ENCODE measurements at regions not wholly inside any gene's neighbourhood (a gene's known extent, or its start where the extent isn't known, plus 50 kb on each side); places are given as distances from the start of the nearest gene placed in this dataset.

- no peaks in the 10 kb centered on the region for H3K27me3 Mint-ChIP-seq (ENCODE audit: insufficient read depth)
- Histone ChIP-seq H3K9me3 (ENCODE audit: control insufficient read depth, low read length) (no peaks in the 10 kb centered on the region), H3K27ac (ENCODE audit: low read depth, low read length) (no peak overlapping the region), H3K4me3 (ENCODE audit: low read length) (no peak overlapping the region), H3K27me3 (ENCODE audit: control insufficient read depth, insufficient read depth, low read length, poor library complexity, severe bottlenecking) (no peaks in the 10 kb centered on the region), H3K36me3 (ENCODE audit: control insufficient read depth, insufficient read depth, low read length) (no peaks in the 10 kb centered on the region), H3K4me1 (ENCODE audit: control insufficient read depth, insufficient read depth, low read length) (no peaks in the 10 kb centered on the region), H3K9ac (ENCODE audit: extremely low read depth, low read length, poor library complexity, severe bottlenecking) (no peak overlapping the region)
- no peak for DNase-seq
- 91 to 100% methylated on average over 2 of the region's 2 CpGs for WGBS, 2 experiments (ENCODE audit: insufficient coverage in 1 of 2, insufficient read length in 1 of 2)
- H3K36me3 Mint-ChIP-seq (ENCODE audit: low read depth), result no peaks in the 10 kb centered on the region
- no peak overlapping the region for H3K27ac Mint-ChIP-seq
- H3K9me3 Mint-ChIP-seq, result no peaks in the 10 kb centered on the region
- TF ChIP-seq, protein P1, sequence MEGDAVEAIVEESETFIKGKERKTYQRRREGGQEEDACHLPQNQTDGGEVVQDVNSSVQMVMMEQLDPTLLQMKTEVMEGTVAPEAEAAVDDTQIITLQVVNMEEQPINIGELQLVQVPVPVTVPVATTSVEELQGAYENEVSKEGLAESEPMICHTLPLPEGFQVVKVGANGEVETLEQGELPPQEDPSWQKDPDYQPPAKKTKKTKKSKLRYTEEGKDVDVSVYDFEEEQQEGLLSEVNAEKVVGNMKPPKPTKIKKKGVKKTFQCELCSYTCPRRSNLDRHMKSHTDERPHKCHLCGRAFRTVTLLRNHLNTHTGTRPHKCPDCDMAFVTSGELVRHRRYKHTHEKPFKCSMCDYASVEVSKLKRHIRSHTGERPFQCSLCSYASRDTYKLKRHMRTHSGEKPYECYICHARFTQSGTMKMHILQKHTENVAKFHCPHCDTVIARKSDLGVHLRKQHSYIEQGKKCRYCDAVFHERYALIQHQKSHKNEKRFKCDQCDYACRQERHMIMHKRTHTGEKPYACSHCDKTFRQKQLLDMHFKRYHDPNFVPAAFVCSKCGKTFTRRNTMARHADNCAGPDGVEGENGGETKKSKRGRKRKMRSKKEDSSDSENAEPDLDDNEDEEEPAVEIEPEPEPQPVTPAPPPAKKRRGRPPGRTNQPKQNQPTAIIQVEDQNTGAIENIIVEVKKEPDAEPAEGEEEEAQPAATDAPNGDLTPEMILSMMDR (conservative IDR thresholded peaks at IDR 0.05), result no peak
- no peak overlapping the region for H3K4me3 Mint-ChIP-seq
- peaks cover 14% of the 10 kb centered on the region for H3K4me1 Mint-ChIP-seq
Observed at GRCh38 chr6:147903931-147904330, 395.4 kb downstream of the SAMD5 start.

- TF ChIP-seq, protein P1 (conservative IDR thresholded peaks at IDR 0.05), result no peak
- Mint-ChIP-seq H3K4me1 (peaks cover 14% of the 10 kb centered on the region), H3K27me3 (ENCODE audit: insufficient read depth) (no peaks in the 10 kb centered on the region), H3K27ac (no peak overlapping the region), H3K9me3 (no peaks in the 10 kb centered on the region), H3K36me3 (ENCODE audit: low read depth) (no peaks in the 10 kb centered on the region), H3K4me3 (no peak overlapping the region)
- H3K4me3 ChIP-seq (ENCODE audit: low read length), result no peak overlapping the region
- DNase-seq, result no peak
- H3K27ac ChIP-seq (ENCODE audit: low read depth, low read length), result no peak overlapping the region
- H3K4me1 ChIP-seq (ENCODE audit: control insufficient read depth, insufficient read depth, low read length), result no peaks in the 10 kb centered on the region
- no peaks in the 10 kb centered on the region for H3K27me3 ChIP-seq (ENCODE audit: control insufficient read depth, insufficient read depth, low read length, poor library complexity, severe bottlenecking)
- H3K36me3 ChIP-seq (ENCODE audit: control insufficient read depth, insufficient read depth, low read length), result no peaks in the 10 kb centered on the region
- 99 to 100% methylated on average over 2 to 4 of the region's 4 CpGs for WGBS, 2 experiments (ENCODE audit: insufficient coverage in 1 of 2, insufficient read length in 1 of 2)
- no peak overlapping the region for H3K9ac ChIP-seq (ENCODE audit: extremely low read depth, low read length, poor library complexity, severe bottlenecking)
- H3K9me3 ChIP-seq (ENCODE audit: control insufficient read depth, low read length), result no peaks in the 10 kb centered on the region
Observed at GRCh38 chr6:147904416-147904815, 395.9 kb downstream of the SAMD5 start.

DNA sequence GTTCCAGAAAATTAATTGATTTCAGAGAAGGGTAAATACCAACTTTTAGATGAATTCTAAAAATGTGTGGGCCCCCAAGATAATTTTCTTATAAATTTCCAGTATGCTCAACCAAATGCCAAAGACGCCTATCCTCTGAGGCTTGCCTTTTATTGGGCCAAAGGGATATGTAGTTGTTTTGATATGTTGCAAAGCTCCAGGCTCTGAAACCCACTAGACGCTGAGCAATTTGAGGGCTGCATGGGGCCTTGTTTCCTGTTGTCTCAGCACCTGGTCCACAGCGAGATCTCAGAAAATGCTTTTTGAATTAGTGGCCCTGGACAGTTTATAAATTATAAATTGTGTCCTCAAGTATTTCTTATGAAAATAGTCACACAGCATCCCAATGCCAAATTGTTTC, 397.2 kb downstream of the SAMD5 start:
- Histone ChIP-seq H3K27ac (ENCODE audit: low read depth, low read length) (no peak overlapping the region), H3K9me3 (ENCODE audit: control insufficient read depth, low read length) (no peaks in the 10 kb centered on the region), H3K36me3 (ENCODE audit: control insufficient read depth, insufficient read depth, low read length) (no peaks in the 10 kb centered on the region), H3K27me3 (ENCODE audit: control insufficient read depth, insufficient read depth, low read length, poor library complexity, severe bottlenecking) (no peaks in the 10 kb centered on the region), H3K4me3 (ENCODE audit: low read length) (no peak overlapping the region), H3K4me1 (ENCODE audit: control insufficient read depth, insufficient read depth, low read length) (no peaks in the 10 kb centered on the region), H3K9ac (ENCODE audit: extremely low read depth, low read length, poor library complexity, severe bottlenecking) (no peak overlapping the region)
- TF ChIP-seq, protein P1 (conservative IDR thresholded peaks at IDR 0.05), result no peak
- DNase-seq, result no peak
- H3K9me3 Mint-ChIP-seq, result no peaks in the 10 kb centered on the region
- H3K4me3 Mint-ChIP-seq, result no peak overlapping the region
- 92 to 100% methylated on average over 1 to 3 of the region's 3 CpGs for WGBS, 2 experiments (ENCODE audit: insufficient coverage in 1 of 2, insufficient read length in 1 of 2)
- H3K36me3 Mint-ChIP-seq (ENCODE audit: low read depth), result no peaks in the 10 kb centered on the region
- peaks cover 2% of the 10 kb centered on the region for H3K4me1 Mint-ChIP-seq
- H3K27me3 Mint-ChIP-seq (ENCODE audit: insufficient read depth), result no peaks in the 10 kb centered on the region
- no peak overlapping the region for H3K27ac Mint-ChIP-seq

All from endodermal cell (in vitro differentiated cells).